ENCODE measurements at regions not wholly inside any gene's neighbourhood (a gene's known extent, or its start where the extent isn't known, plus 50 kb on each side); places are given as distances from the start of the nearest gene placed in this dataset.

DNA sequence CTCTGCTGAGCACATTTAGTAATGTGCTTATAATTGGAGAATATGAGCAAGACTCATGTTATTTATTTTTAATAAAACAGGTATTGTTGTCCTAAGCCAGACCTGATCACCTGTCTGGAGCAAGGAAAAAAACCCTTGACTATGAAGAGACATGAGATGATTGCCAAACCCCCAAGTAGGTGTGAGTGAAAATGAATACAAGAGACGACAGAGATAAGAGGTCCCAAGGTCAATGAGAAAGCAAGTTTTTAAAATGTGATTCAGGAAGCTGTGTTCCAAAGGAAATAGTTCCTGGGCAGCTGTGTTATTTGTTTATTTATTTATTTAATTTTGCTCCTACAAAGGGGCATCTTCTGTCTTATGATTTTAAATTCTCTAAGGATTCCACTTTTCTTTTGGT, 83.1 kb downstream of the ZNF486 start:
- Histone ChIP-seq H3K27ac (ENCODE audit: extremely low read depth, low read depth, low read length) (no peak overlapping the region), H3K4me1 (ENCODE audit: control insufficient read depth, insufficient read depth, low read length) (no peaks in the 10 kb centered on the region), H3K4me3 (ENCODE audit: low read depth, low read length) (no peak overlapping the region), H3K36me3 (ENCODE audit: control insufficient read depth in 2 of 2, insufficient read depth in 1 of 2, low read length in 2 of 2) (no peaks in the 10 kb centered on the region), H3K9me3 (ENCODE audit: control insufficient read depth, insufficient read depth, low read depth, low read length) (no peaks in the 10 kb centered on the region)
- no peak for TF ChIP-seq SCRT1 (tag by site-specific recombination; IDR thresholded peaks at IDR 0.05; ENCODE audit: borderline replicate concordance)
- no peak for TF ChIP-seq ZNF157 (tag by site-specific recombination; IDR thresholded peaks at IDR 0.05)
- no peak for TF ChIP-seq ZBTB49 (tag by site-specific recombination; IDR thresholded peaks at IDR 0.05; ENCODE audit: low read depth)
- TF ChIP-seq ZBTB17 (tag by site-specific recombination; IDR thresholded peaks at IDR 0.05) = no peak
- no peak for TF ChIP-seq ZNF404 (tag by site-specific recombination; IDR thresholded peaks at IDR 0.05)
- TF ChIP-seq ZNF548 (tag by site-specific recombination; IDR thresholded peaks at IDR 0.05) = no peak
- TF ChIP-seq ZBTB8A (tag by site-specific recombination; IDR thresholded peaks at IDR 0.05) = no peak
- TF ChIP-seq, protein P1, sequence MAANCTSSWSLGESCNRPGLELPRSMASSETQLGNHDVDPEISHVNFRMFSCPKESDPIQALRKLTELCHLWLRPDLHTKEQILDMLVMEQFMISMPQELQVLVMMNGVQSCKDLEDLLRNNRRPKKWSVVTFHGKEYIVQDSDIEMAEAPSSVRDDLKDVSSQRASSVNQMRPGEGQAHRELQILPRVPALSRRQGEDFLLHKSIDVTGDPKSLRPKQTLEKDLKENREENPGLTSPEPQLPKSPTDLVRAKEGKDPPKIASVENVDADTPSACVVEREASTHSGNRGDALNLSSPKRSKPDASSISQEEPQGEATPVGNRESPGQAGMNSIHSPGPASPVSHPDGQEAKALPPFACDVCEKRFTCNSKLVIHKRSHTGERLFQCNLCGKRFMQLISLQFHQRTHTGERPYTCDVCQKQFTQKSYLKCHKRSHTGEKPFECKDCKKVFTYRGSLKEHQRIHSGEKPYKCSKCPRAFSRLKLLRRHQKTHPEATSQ (tag by site-specific recombination; IDR thresholded peaks at IDR 0.05) = no peak
- TF ChIP-seq ZNF10 (tag by site-specific recombination; IDR thresholded peaks at IDR 0.05) = no peak
- no peak for TF ChIP-seq ZNF18 (tag by site-specific recombination; IDR thresholded peaks at IDR 0.05)
- no peak for TF ChIP-seq SALL2 (tag by site-specific recombination; IDR thresholded peaks at IDR 0.05; ENCODE audit: borderline replicate concordance)
- TF ChIP-seq ZFP69B (tag by site-specific recombination; IDR thresholded peaks at IDR 0.05) = no peak
- TF ChIP-seq, protein P2, sequence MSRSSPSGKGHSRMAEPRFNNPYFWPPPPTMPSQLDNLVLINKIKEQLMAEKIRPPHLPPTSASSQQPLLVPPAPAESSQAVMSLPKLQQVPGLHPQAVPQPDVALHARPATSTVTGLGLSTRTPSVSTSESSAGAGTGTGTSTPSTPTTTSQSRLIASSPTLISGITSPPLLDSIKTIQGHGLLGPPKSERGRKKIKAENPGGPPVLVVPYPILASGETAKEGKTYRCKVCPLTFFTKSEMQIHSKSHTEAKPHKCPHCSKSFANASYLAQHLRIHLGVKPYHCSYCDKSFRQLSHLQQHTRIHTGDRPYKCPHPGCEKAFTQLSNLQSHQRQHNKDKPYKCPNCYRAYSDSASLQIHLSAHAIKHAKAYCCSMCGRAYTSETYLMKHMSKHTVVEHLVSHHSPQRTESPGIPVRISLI (tag by site-specific recombination; IDR thresholded peaks at IDR 0.05) = no peak
- TF ChIP-seq ZNF169 (tag by site-specific recombination; IDR thresholded peaks at IDR 0.05) = no peak
- TF ChIP-seq, protein P3, sequence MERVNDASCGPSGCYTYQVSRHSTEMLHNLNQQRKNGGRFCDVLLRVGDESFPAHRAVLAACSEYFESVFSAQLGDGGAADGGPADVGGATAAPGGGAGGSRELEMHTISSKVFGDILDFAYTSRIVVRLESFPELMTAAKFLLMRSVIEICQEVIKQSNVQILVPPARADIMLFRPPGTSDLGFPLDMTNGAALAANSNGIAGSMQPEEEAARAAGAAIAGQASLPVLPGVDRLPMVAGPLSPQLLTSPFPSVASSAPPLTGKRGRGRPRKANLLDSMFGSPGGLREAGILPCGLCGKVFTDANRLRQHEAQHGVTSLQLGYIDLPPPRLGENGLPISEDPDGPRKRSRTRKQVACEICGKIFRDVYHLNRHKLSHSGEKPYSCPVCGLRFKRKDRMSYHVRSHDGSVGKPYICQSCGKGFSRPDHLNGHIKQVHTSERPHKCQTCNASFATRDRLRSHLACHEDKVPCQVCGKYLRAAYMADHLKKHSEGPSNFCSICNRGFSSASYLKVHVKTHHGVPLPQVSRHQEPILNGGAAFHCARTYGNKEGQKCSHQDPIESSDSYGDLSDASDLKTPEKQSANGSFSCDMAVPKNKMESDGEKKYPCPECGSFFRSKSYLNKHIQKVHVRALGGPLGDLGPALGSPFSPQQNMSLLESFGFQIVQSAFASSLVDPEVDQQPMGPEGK (tag by site-specific recombination; IDR thresholded peaks at IDR 0.05) = no peak
- CTCF ChIA-PET = no interaction called here
- POLR2A ChIA-PET = no interaction called here

Data from HEK293 (cell line).